H1 (cell line): ENCODE measurements at regions not wholly inside any gene's neighbourhood (a gene's known extent, or its start where the extent isn't known, plus 50 kb on each side); places are given as distances from the start of the nearest gene placed in this dataset.
A peak's percentile ranks its signal among the peaks of the same experiment; 100 is the strongest.

Experiments
- CTCF ChIA-PET: fragments of 300-600 bp; sonication (Branson Sonifier 250); formaldehyde crosslinking; loops from one replicate; lab custom pipeline; 2021; ENCODE audit not compliant: partially characterized antibody; lab: Charles Lee
- POLR2A ChIA-PET: fragments of 300-600 bp; sonication (Branson Sonifier 250); formaldehyde crosslinking; loops from one replicate; lab custom pipeline; 2021; ENCODE audit warnings: inconsistent platforms; ENCODE audit not compliant: partially characterized antibody; lab: Charles Lee
- DNase-seq, 2 experiments: peaks; one replicate each; pipeline versions ENCODE4 v3.0.0 to v3.0.0-alpha.2; 2010 to 2022; ENCODE audit warnings: low spot score in 2 of 2, low read depth in 1 of 2, mixed read lengths in 1 of 2
- FAIRE-seq: peaks from 2 replicates; lab custom pipeline; 2011; peaks lifted over from hg19 to GRCh38; lab: Jason Lieb, UNC
- H2AFZ ChIP-seq: 2 replicates; pipeline ENCODE4 v1.8.1; 2012; ENCODE audit warnings: low read length, inconsistent platforms
- H2AK5ac ChIP-seq: 2 replicates; pipeline ENCODE4 v1.6.1; 2013; ENCODE audit warnings: low read depth, low read length
- H2BK120ac ChIP-seq: replicated peaks from 2 replicates; pipeline ENCODE3; 2013; ENCODE audit warnings: low read depth, low read length, inconsistent platforms
- H2BK12ac ChIP-seq: 2 replicates; pipeline ENCODE4 v1.6.1; 2013; ENCODE audit warnings: low read depth, low read length
- H2BK15ac ChIP-seq: 2 replicates; pipeline ENCODE4 v1.6.1; 2013; ENCODE audit warnings: low read length
- H2BK20ac ChIP-seq: 2 replicates; pipeline ENCODE4 v1.6.1; 2013; ENCODE audit warnings: low read length
- H2BK5ac ChIP-seq: 2 replicates; pipeline ENCODE4 v1.6.1; 2013; ENCODE audit warnings: low read depth, low read length
- H3K14ac ChIP-seq: 2 replicates; pipeline ENCODE4 v1.6.1; 2013; ENCODE audit warnings: inconsistent platforms; ENCODE audit not compliant: insufficient read length
- H3K18ac ChIP-seq: 2 replicates; pipeline ENCODE4 v1.6.1; 2013; ENCODE audit warnings: low read length; ENCODE audit errors: extremely low read depth
- H3K23ac ChIP-seq: 2 replicates; pipeline ENCODE4 v1.6.1; 2013; ENCODE audit warnings: inconsistent platforms; ENCODE audit not compliant: insufficient read length
- H3K23me2 ChIP-seq: 2 replicates; pipeline ENCODE4 v1.6.1; 2013; ENCODE audit warnings: low read depth, low read length
- H3K27ac ChIP-seq: 2 replicates; pipeline ENCODE4 v1.6.1; 2011; ENCODE audit warnings: low read depth, low read length, inconsistent platforms
- H3K27me3 ChIP-seq, 4 experiments: replicated peaks in 1 of 4; 1 replicate in 1 of 4; 2 replicates in 3 of 4; pipeline versions ENCODE4 v1.6.1 to v1.8.1; 2011 to 2013; ENCODE audit warnings: low read length in 3 of 4, mild to moderate bottlenecking in 3 of 4, inconsistent platforms in 2 of 4, mixed read lengths in 2 of 4, moderate library complexity in 1 of 4; ENCODE audit not compliant: control insufficient read depth in 3 of 4, insufficient read depth in 3 of 4; ENCODE audit errors: extremely low read depth in 1 of 4
- H3K36me3 ChIP-seq, 4 experiments: 2 replicates each; pipeline versions ENCODE4 v1.6.1 to v1.8.1; 2011 to 2013; ENCODE audit warnings: mild to moderate bottlenecking in 4 of 4, low read length in 3 of 4, moderate library complexity in 2 of 4, control low read depth in 1 of 4, inconsistent platforms in 1 of 4; ENCODE audit not compliant: insufficient read depth in 4 of 4, control insufficient read depth in 2 of 4
- H3K4ac ChIP-seq: replicated peaks from 2 replicates; pipeline ENCODE3; 2013; ENCODE audit warnings: low read length, low read depth, mixed read lengths, inconsistent platforms; ENCODE audit not compliant: insufficient read length
- H3K4me1 ChIP-seq, 4 experiments: replicated peaks in 1 of 4; 1 replicate in 1 of 4; 2 replicates in 3 of 4; pipeline versions ENCODE4 v1.6.1 to v1.8.1; 2011 to 2013; ENCODE audit warnings: low read length in 3 of 4, inconsistent platforms in 2 of 4, mixed read lengths in 1 of 4; ENCODE audit not compliant: insufficient read depth in 4 of 4, control insufficient read depth in 3 of 4
- H3K4me2 ChIP-seq, 2 experiments: 2 replicates each; pipeline versions ENCODE4 v1.6.1 to v1.8.1; 2011 to 2013; ENCODE audit warnings: low read depth in 2 of 2, low read length in 2 of 2, control low read depth in 1 of 2, inconsistent platforms in 1 of 2, mild to moderate bottlenecking in 1 of 2; ENCODE audit not compliant: insufficient read depth in 1 of 2
- H3K4me3 ChIP-seq, 4 experiments: fragments of 200-600, 300-600 bp in 1 of 4; sonication (generic), shearing (Covaris generic), sonication (Bioruptor Twin) in 1 of 4; 2 replicates each; pipeline versions ENCODE4 v1.5.1 to v1.8.1; 2011 to 2016; ENCODE audit warnings: low read length in 4 of 4, low read depth in 3 of 4, control low read depth in 2 of 4, inconsistent platforms in 2 of 4, mild to moderate bottlenecking in 2 of 4, mixed read lengths in 1 of 4, moderate library complexity in 1 of 4; ENCODE audit not compliant: insufficient read depth in 2 of 4; ENCODE audit errors: extremely low read depth in 1 of 4
- H3K56ac ChIP-seq: replicated peaks from 2 replicates; pipeline ENCODE3; 2013; ENCODE audit warnings: low read depth, mild to moderate bottlenecking, mixed read lengths, low read length, inconsistent platforms; ENCODE audit not compliant: insufficient read length
- H3K79me1 ChIP-seq: 2 replicates; pipeline ENCODE4 v1.6.1; 2013; ENCODE audit warnings: low read depth, low read length, control low read depth
- H3K79me2 ChIP-seq, 2 experiments: 2 replicates each; pipeline versions ENCODE4 v1.6.1 to v1.8.1; 2012 to 2013; ENCODE audit warnings: low read length in 2 of 2, mild to moderate bottlenecking in 2 of 2, inconsistent platforms in 1 of 2; ENCODE audit not compliant: insufficient read depth in 2 of 2, control insufficient read depth in 1 of 2
- H3K9ac ChIP-seq, 4 experiments: replicated peaks in 1 of 4; 1 replicate in 1 of 4; 2 replicates in 3 of 4; pipeline versions ENCODE4 v1.6.1 to v1.8.1; 2011 to 2013; ENCODE audit warnings: low read depth in 3 of 4, low read length in 3 of 4, control low read depth in 2 of 4, mild to moderate bottlenecking in 2 of 4, moderate library complexity in 2 of 4, inconsistent platforms in 1 of 4; ENCODE audit errors: extremely low read depth in 1 of 4
- H3K9me3 ChIP-seq, 2 experiments: 2 replicates each; pipeline versions ENCODE4 v1.6.1 to v1.8.1; 2012 to 2013; ENCODE audit warnings: mild to moderate bottlenecking in 2 of 2, moderate library complexity in 2 of 2, control low read depth in 1 of 2, inconsistent platforms in 1 of 2, low read depth in 1 of 2, low read length in 1 of 2, mixed read lengths in 1 of 2; ENCODE audit not compliant: insufficient read depth in 2 of 2
- H4K20me1 ChIP-seq, 2 experiments: replicated peaks in 1 of 2; 2 replicates each; pipeline versions ENCODE3 to v1.8.1; 2011 to 2013; ENCODE audit warnings: inconsistent platforms in 2 of 2, low read length in 2 of 2, mild to moderate bottlenecking in 1 of 2; ENCODE audit not compliant: insufficient read depth in 2 of 2, control insufficient read depth in 1 of 2
- H4K5ac ChIP-seq: 2 replicates; pipeline ENCODE4 v1.6.1; 2013; ENCODE audit warnings: low read length, low read depth, mixed read lengths, inconsistent platforms; ENCODE audit not compliant: insufficient read length
- H4K8ac ChIP-seq: 2 replicates; pipeline ENCODE4 v1.8.0; 2013; ENCODE audit warnings: mild to moderate bottlenecking, moderate library complexity, low read length, inconsistent platforms; ENCODE audit not compliant: insufficient read depth; ENCODE audit errors: extremely low read depth
- H4K91ac ChIP-seq: replicated peaks from 2 replicates; pipeline ENCODE3; 2013; ENCODE audit warnings: low read length, mixed read lengths, inconsistent platforms; ENCODE audit not compliant: insufficient read length
- ATF3 ChIP-seq: IDR thresholded peaks from 2 replicates; pipeline ENCODE4 v1.6.1; 2011; ENCODE audit warnings: low read depth, mild to moderate bottlenecking, low read length; ENCODE audit not compliant: insufficient read depth
- CBX5 ChIP-seq: fragments of 300-800, 300-1000 bp; sonication (generic); IDR thresholded peaks from 2 replicates; pipeline ENCODE4 v1.7.1; 2016; ENCODE audit warnings: antibody characterized with exemption, low read length, low read depth
- CREB1 ChIP-seq: IDR thresholded peaks from 2 replicates; pipeline ENCODE4 v1.6.1; 2012; ENCODE audit warnings: inconsistent platforms
- CTBP2 ChIP-seq: IDR thresholded peaks from 2 replicates; pipeline ENCODE4 v1.7.0; 2011; ENCODE audit warnings: borderline replicate concordance, mild to moderate bottlenecking, moderate library complexity, mixed read lengths, low read length; ENCODE audit not compliant: insufficient read depth, insufficient read length
- EGR1 ChIP-seq: IDR thresholded peaks from 2 replicates; pipeline ENCODE4 v1.6.1; 2011; ENCODE audit warnings: low read depth, low read length, borderline replicate concordance
- EZH2 ChIP-seq: fragments of 200-600 bp; sonication (generic); IDR thresholded peaks from 2 replicates; pipeline ENCODE4 v1.7.1; 2012; ENCODE audit warnings: low read depth, mild to moderate bottlenecking, moderate library complexity, low read length, inconsistent platforms; ENCODE audit not compliant: severe bottlenecking
- GABPA ChIP-seq: IDR thresholded peaks from 2 replicates; pipeline ENCODE4 v1.6.1; 2011; ENCODE audit warnings: mild to moderate bottlenecking, low read length, moderate library complexity, borderline replicate concordance; ENCODE audit not compliant: insufficient read depth
- JUN ChIP-seq: IDR thresholded peaks from 2 replicates; pipeline ENCODE4 v1.6.1; 2011; ENCODE audit warnings: low read depth, mild to moderate bottlenecking, improper control_type of control experiment, low read length
- SIN3A ChIP-seq, 2 experiments: IDR thresholded peaks in 1 of 2; conservative IDR thresholded peaks in 1 of 2; 2 replicates each; pipeline ENCODE4 v1.6.1; 2011 to 2012; ENCODE audit warnings: low read length in 2 of 2, improper control_type of control experiment in 1 of 2, low read depth in 1 of 2, mild to moderate bottlenecking in 1 of 2
- SP1 ChIP-seq: IDR thresholded peaks from 2 replicates; pipeline ENCODE4 v1.6.1; 2011; ENCODE audit warnings: low read depth, low read length
- USF2 ChIP-seq: IDR thresholded peaks from 2 replicates; pipeline ENCODE4 v1.6.1; 2011; ENCODE audit warnings: low read length, improper control_type of control experiment
- ZNF274 ChIP-seq: IDR thresholded peaks from 2 replicates; pipeline ENCODE4 v1.7.0; 2012; ENCODE audit warnings: low read length, borderline replicate concordance; ENCODE audit errors: extremely low read depth
- WGBS, 2 experiments: shearing (Covaris generic) in 1 of 2; methylation state at CpG; one replicate each; pipeline versions ENCODE4 v1.1.6 to v1.1.7; 2013 to 2015; ENCODE audit warnings: low lambda C conversion rate in 2 of 2, mixed read lengths in 2 of 2, inconsistent platforms in 1 of 2, low coverage in 1 of 2, missing lambda C conversion rate in 1 of 2; ENCODE audit not compliant: insufficient replicate concordance in 2 of 2, insufficient coverage in 1 of 2, insufficient read length in 1 of 2; ENCODE audit errors: extremely low coverage in 1 of 2, missing lambda C conversion rate in 1 of 2; 5-methylcytosine and 5-hydroxymethylcytosine counted together

- Histone ChIP-seq H4K20me1 (no peaks in the 10 kb centered on the region), H3K14ac (no peak overlapping the region), H3K27me3 (no peaks in the 10 kb centered on the region), H2AK5ac (peak overlapping the region; percentile 32; the same call in 1 of the 2 replicates), H2BK120ac (peak overlapping the region; percentile 81), H3K56ac (no peak overlapping the region), H2BK12ac (peak overlapping the region; percentile 61), H3K18ac (no peak overlapping the region; the same call in 1 of the 2 replicates), H3K79me2 (no peaks in the 10 kb centered on the region), H3K23me2 (no peaks in the 10 kb centered on the region), H2BK15ac (no peak overlapping the region), H3K23ac (no peak overlapping the region), H4K91ac (peak overlapping the region; percentile 94), H4K5ac (no peak overlapping the region), H3K36me3 (no peaks in the 10 kb centered on the region), H3K4me3 (no peak overlapping the region), H3K9ac (no peak overlapping the region), H3K4me1 (peaks cover 0 to 6% (median 2%) of the 10 kb centered on the region in 4 experiments; a peak in 2 of 7 replicates), H2AFZ (no peak overlapping the region), H3K27ac (0 out of 2 replicates have a peak overlapping the region, but pooled peaks have one; percentile 15), H3K9me3 (peaks cover 0 to 13% of the 10 kb centered on the region in 2 experiments; a peak in 3 of 4 replicates), H4K8ac (no peak overlapping the region), H3K4ac (peak overlapping the region; percentile 80), H2BK20ac (peak overlapping the region; percentile 95), H3K4me2 (no peak overlapping the region), H3K79me1 (no peaks in the 10 kb centered on the region), H2BK5ac (0 out of 2 replicates have a peak overlapping the region, but pooled peaks have one; percentile 47)
- DNase-seq (no peak), FAIRE-seq (no peak)
- WGBS, 2 experiments: 82% methylated on average over 3 of the region's 3 CpGs; no CpG with 5 or more reads in 1 of the 2 experiments
- ChIA-PET CTCF (interaction anchor here (1.0 kb wide), 1 partner anchor 10 kb away, joined by 4 read pairs; no protein-coding TSS in a partner anchor), POLR2A (no interaction called here)
- TF ChIP-seq USF2 (no peak), ZNF274 (no peak), CBX5 (no peak), CREB1 (no peak), EZH2 (no peak), JUN (no peak), SIN3A (conservative IDR thresholded peaks at IDR 0.05 in 1 of 2, IDR thresholded peaks at IDR 0.05 in 1 of 2; ENCODE audit: low read depth in 1 of 2, low read length in 2 of 2) (no peak), GABPA (no peak), ATF3 (no peak), EGR1 (no peak), SP1 (no peak), CTBP2 (no peak)
Observed at GRCh38 chr2:8241317-8241716, 440.5 kb upstream of the ID2 start.
